ENCODE measurements at regions not wholly inside any gene's neighbourhood (a gene's known extent, or its start where the extent isn't known, plus 50 kb on each side); places are given as distances from the start of the nearest gene placed in this dataset.

- no peak for TF ChIP-seq PPARA (CRISPR knock-in tag; IDR thresholded peaks at IDR 0.05; ENCODE audit: borderline replicate concordance)
- no peak for TF ChIP-seq ZFP3 (CRISPR knock-in tag; IDR thresholded peaks at IDR 0.05)
- no peak for TF ChIP-seq ZNF70 (CRISPR knock-in tag; IDR thresholded peaks at IDR 0.05)
- no peak for TF ChIP-seq BACH2 (CRISPR knock-in tag; IDR thresholded peaks at IDR 0.05; ENCODE audit: borderline replicate concordance)
- no peak for TF ChIP-seq SNAI2 (CRISPR knock-in tag; IDR thresholded peaks at IDR 0.05)
- no peak for ATAC-seq
These were observed 718.9 kb upstream of the MEF2C start for GRCh38 chr5:89601880-89602279.

GRCh38 chr5:89597878-89598277, 714.9 kb upstream of the MEF2C start:
- no peak for ATAC-seq
- TF ChIP-seq GLIS3 (CRISPR knock-in tag; IDR thresholded peaks at IDR 0.05) (no peak), BACH2 (CRISPR knock-in tag; IDR thresholded peaks at IDR 0.05; ENCODE audit: borderline replicate concordance) (no peak), ISL1 (CRISPR knock-in tag; IDR thresholded peaks at IDR 0.05) (no peak), TOX (CRISPR knock-in tag; IDR thresholded peaks at IDR 0.05; ENCODE audit: borderline replicate concordance) (no peak), CREB5 (CRISPR knock-in tag; IDR thresholded peaks at IDR 0.05; ENCODE audit: low read depth) (no peak), PATZ1 (CRISPR knock-in tag; IDR thresholded peaks at IDR 0.05; ENCODE audit: borderline replicate concordance) (no peak)

- TF ChIP-seq GLIS3 (CRISPR knock-in tag; IDR thresholded peaks at IDR 0.05) (no peak), ESRRG (CRISPR knock-in tag; IDR thresholded peaks at IDR 0.05) (no peak), BACH2 (CRISPR knock-in tag; IDR thresholded peaks at IDR 0.05; ENCODE audit: borderline replicate concordance) (no peak), ZNF8 (CRISPR knock-in tag; IDR thresholded peaks at IDR 0.05) (no peak), ZFP30 (CRISPR knock-in tag; IDR thresholded peaks at IDR 0.05) (no peak), PATZ1 (CRISPR knock-in tag; IDR thresholded peaks at IDR 0.05; ENCODE audit: borderline replicate concordance) (no peak), ZC3H10 (CRISPR knock-in tag; IDR thresholded peaks at IDR 0.05) (no peak), TSHZ2 (CRISPR knock-in tag; IDR thresholded peaks at IDR 0.05) (no peak), RARB (CRISPR knock-in tag; IDR thresholded peaks at IDR 0.05) (no peak), TCF4 (CRISPR knock-in tag; IDR thresholded peaks at IDR 0.05; ENCODE audit: borderline replicate concordance) (no peak), ZNF565 (CRISPR knock-in tag; conservative IDR thresholded peaks at IDR 0.05; ENCODE audit: low read depth) (no peak), SNAI2 (CRISPR knock-in tag; IDR thresholded peaks at IDR 0.05) (no peak), PPARA (CRISPR knock-in tag; IDR thresholded peaks at IDR 0.05; ENCODE audit: borderline replicate concordance) (no peak), CSRNP3 (CRISPR knock-in tag; IDR thresholded peaks at IDR 0.05) (no peak), ARNTL (CRISPR knock-in tag; IDR thresholded peaks at IDR 0.05; ENCODE audit: borderline replicate concordance, low read depth) (no peak), TOX (CRISPR knock-in tag; IDR thresholded peaks at IDR 0.05; ENCODE audit: borderline replicate concordance) (no peak), ZNF70 (CRISPR knock-in tag; IDR thresholded peaks at IDR 0.05) (no peak), CSDC2 (CRISPR knock-in tag; IDR thresholded peaks at IDR 0.05) (no peak), POU6F1 (CRISPR knock-in tag; IDR thresholded peaks at IDR 0.05; ENCODE audit: borderline replicate concordance, low read depth) (no peak), ZFP3 (CRISPR knock-in tag; IDR thresholded peaks at IDR 0.05) (no peak)
- ATAC-seq = no peak
These were observed 713.8 kb upstream of the MEF2C start for GRCh38 chr5:89596821-89597220.
